Endodermal cell (in vitro differentiated cells): ENCODE measurements at regions not wholly inside any gene's neighbourhood (a gene's known extent, or its start where the extent isn't known, plus 50 kb on each side); places are given as distances from the start of the nearest gene placed in this dataset.
"Not testable (repeated sequence)": the region's sequence is repeated elsewhere in the genome, so short reads cannot be mapped to it uniquely, and the experiment has no call there.

Experiments
- DNase-seq: peaks from one replicate; pipeline ENCODE4 v3.0.0-alpha.2; 2017
- H3K27ac ChIP-seq: 2 replicates; pipeline ENCODE4 v1.5.1; 2013; ENCODE audit warnings: mild to moderate bottlenecking, low read depth, low read length, moderate library complexity
- H3K27me3 ChIP-seq: 2 replicates; pipeline ENCODE4 v1.6.1; 2013; ENCODE audit warnings: mild to moderate bottlenecking, low read length, moderate library complexity; ENCODE audit not compliant: insufficient read depth, control insufficient read depth, poor library complexity, severe bottlenecking
- H3K36me3 ChIP-seq: 2 replicates; pipeline ENCODE4 v1.7.0; 2013; ENCODE audit warnings: mild to moderate bottlenecking, low read length, moderate library complexity; ENCODE audit not compliant: control insufficient read depth, insufficient read depth
- H3K4me1 ChIP-seq: one replicate; pipeline ENCODE4 v1.7.0; 2013; ENCODE audit warnings: low read length; ENCODE audit not compliant: control insufficient read depth, insufficient read depth
- H3K4me3 ChIP-seq: 2 replicates; pipeline ENCODE4 v1.5.1; 2013; ENCODE audit warnings: mild to moderate bottlenecking, low read length, moderate library complexity
- H3K9ac ChIP-seq: 2 replicates; pipeline ENCODE4 v1.6.1; 2013; ENCODE audit warnings: mild to moderate bottlenecking, low read length, moderate library complexity; ENCODE audit not compliant: poor library complexity, severe bottlenecking; ENCODE audit errors: extremely low read depth
- H3K9me3 ChIP-seq: 2 replicates; pipeline ENCODE4 v1.6.1; 2013; ENCODE audit warnings: mild to moderate bottlenecking, low read length, moderate library complexity; ENCODE audit not compliant: control insufficient read depth
- H3K27ac Mint-ChIP-seq: 2 replicates; pipeline ENCODE4 v1.8.0; 2020; ENCODE audit warnings: mixed read lengths
- H3K27me3 Mint-ChIP-seq: 2 replicates; pipeline ENCODE4 v1.8.0; 2021; ENCODE audit warnings: mild to moderate bottlenecking, mixed read lengths; ENCODE audit not compliant: insufficient read depth
- H3K36me3 Mint-ChIP-seq: 2 replicates; pipeline ENCODE4 v1.8.0; 2020; ENCODE audit warnings: low read depth, mixed read lengths
- H3K4me1 Mint-ChIP-seq: 2 replicates; pipeline ENCODE4 v1.8.0; 2020; ENCODE audit warnings: mixed read lengths
- H3K4me3 Mint-ChIP-seq: 2 replicates; pipeline ENCODE4 v1.8.0; 2020; ENCODE audit warnings: mild to moderate bottlenecking, moderate library complexity, mixed read lengths
- H3K9me3 Mint-ChIP-seq: 2 replicates; pipeline ENCODE4 v1.8.0; 2020; ENCODE audit warnings: mild to moderate bottlenecking, mixed read lengths
- CTCF ChIP-seq: fragments of 200-600 bp; sonication (generic); conservative IDR thresholded peaks from 2 replicates; pipeline ENCODE4 v1.5.0; 2021; ENCODE audit warnings: antibody characterized with exemption, mild to moderate bottlenecking
- WGBS, 2 experiments: methylation state at CpG; one replicate each; pipeline versions ENCODE4 v1.1.5 to v1.1.7; 2013; ENCODE audit warnings: missing lambda C conversion rate in 2 of 2, mixed read lengths in 1 of 2; ENCODE audit not compliant: insufficient coverage in 1 of 2, insufficient read length in 1 of 2; 5-methylcytosine and 5-hydroxymethylcytosine counted together

GRCh38 chr1:8226747-8227146 lies 91.2 kb upstream of the SLC45A1 start:
- Histone ChIP-seq H3K27me3 (no peaks in the 10 kb centered on the region), H3K4me3 (no peak overlapping the region), H3K27ac (no peak overlapping the region), H3K4me1 (no peaks in the 10 kb centered on the region), H3K9me3 (no peaks in the 10 kb centered on the region), H3K36me3 (no peaks in the 10 kb centered on the region), H3K9ac (no peak overlapping the region)
- Mint-ChIP-seq H3K27ac (no peak overlapping the region), H3K36me3 (no peaks in the 10 kb centered on the region), H3K4me1 (peaks cover 12% of the 10 kb centered on the region), H3K9me3 (peaks cover 16% of the 10 kb centered on the region), H3K4me3 (no peak overlapping the region), H3K27me3 (peaks cover 3% of the 10 kb centered on the region)
- peak; percentile 61 for DNase-seq
- 80% methylated on average over 5 of the region's 5 CpGs; no CpG with 5 or more reads in 1 of the 2 experiments for WGBS, 2 experiments
- no peak for TF ChIP-seq CTCF

GRCh38 chr1:8226024-8226423 lies 91.9 kb upstream of the SLC45A1 start:
- not testable (repeated sequence) for H3K36me3 ChIP-seq, H3K36me3 Mint-ChIP-seq, H3K27ac ChIP-seq, H3K9ac ChIP-seq, H3K4me1 ChIP-seq, H3K27me3 ChIP-seq, H3K27ac Mint-ChIP-seq, H3K9me3 ChIP-seq, H3K4me3 ChIP-seq, H3K4me3 Mint-ChIP-seq, DNase-seq, H3K27me3 Mint-ChIP-seq
- peaks cover 12% of the 10 kb centered on the region for H3K4me1 Mint-ChIP-seq
- peaks cover 16% of the 10 kb centered on the region for H3K9me3 Mint-ChIP-seq
- 95 to 99% methylated on average over 3 to 4 of the region's 5 CpGs for WGBS, 2 experiments

- no peaks in the 10 kb centered on the region for H3K36me3 ChIP-seq
- Mint-ChIP-seq H3K36me3 (no peaks in the 10 kb centered on the region), H3K4me1 (peaks cover 12% of the 10 kb centered on the region), H3K27me3 (peaks cover 6% of the 10 kb centered on the region), H3K4me3 (no peak overlapping the region), H3K27ac (no peak overlapping the region), H3K9me3 (peaks cover 16% of the 10 kb centered on the region)
- no peak overlapping the region for H3K4me3 ChIP-seq
- no peak for TF ChIP-seq CTCF
- no peak for DNase-seq
- H3K4me1 ChIP-seq: no peaks in the 10 kb centered on the region
- WGBS, 2 experiments: 95 to 96% methylated on average over 4 to 5 of the region's 5 CpGs
- no peaks in the 10 kb centered on the region for H3K9me3 ChIP-seq
- no peak overlapping the region for H3K27ac ChIP-seq
- no peaks in the 10 kb centered on the region for H3K27me3 ChIP-seq
- H3K9ac ChIP-seq: no peak overlapping the region
Measured at GRCh38 chr1:8223526-8223925, 94.4 kb upstream of the SLC45A1 start.

GRCh38 chr1:8222789-8223188 lies 95.1 kb upstream of the SLC45A1 start:
- 93 to 98% methylated on average over 7 of the region's 10 CpGs for WGBS, 2 experiments
- H3K4me1 Mint-ChIP-seq: peaks cover 12% of the 10 kb centered on the region
- H3K27ac Mint-ChIP-seq: no peak overlapping the region
- no peak overlapping the region for H3K27ac ChIP-seq
- no peaks in the 10 kb centered on the region for H3K9me3 ChIP-seq
- H3K4me3 ChIP-seq: no peak overlapping the region
- H3K36me3 Mint-ChIP-seq: no peaks in the 10 kb centered on the region
- no peak for TF ChIP-seq CTCF
- no peak for DNase-seq
- no peak overlapping the region for H3K9ac ChIP-seq
- no peak overlapping the region for H3K4me3 Mint-ChIP-seq
- H3K36me3 ChIP-seq: no peaks in the 10 kb centered on the region
- H3K9me3 Mint-ChIP-seq: peaks cover 10% of the 10 kb centered on the region
- no peaks in the 10 kb centered on the region for H3K4me1 ChIP-seq
- H3K27me3 ChIP-seq: no peaks in the 10 kb centered on the region
- peaks cover 6% of the 10 kb centered on the region for H3K27me3 Mint-ChIP-seq
